ENCODE measurements at regions not wholly inside any gene's neighbourhood (a gene's known extent, or its start where the extent isn't known, plus 50 kb on each side); places are given as distances from the start of the nearest gene placed in this dataset.

DNA sequence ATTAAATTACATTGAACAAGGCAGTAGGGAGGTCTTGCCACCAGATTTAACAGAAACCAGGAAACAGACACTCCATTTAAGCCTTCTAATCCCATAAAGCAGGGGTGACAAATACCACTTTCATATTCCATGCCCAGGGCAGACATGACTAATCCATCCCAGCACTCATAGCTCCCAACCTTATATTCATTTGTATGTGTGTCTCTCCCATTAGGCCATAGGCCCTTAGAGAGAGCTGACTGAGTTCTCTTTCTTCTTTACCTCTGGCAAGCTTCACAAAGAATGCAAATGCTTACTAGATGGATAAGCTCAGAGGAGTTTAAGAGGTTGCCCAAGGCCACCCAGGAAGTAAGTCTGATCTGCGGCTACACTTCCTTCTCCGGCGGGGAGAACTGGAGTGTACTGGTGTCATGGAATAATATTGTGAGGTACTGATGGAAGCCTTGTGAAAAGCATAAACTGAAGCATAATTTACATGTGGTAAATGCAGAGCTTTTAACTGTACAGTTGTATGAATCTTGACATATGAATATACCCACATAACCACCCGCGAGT is 239.7 kb upstream of the HABP2 start:
- no peak for TF ChIP-seq GATA2 (IDR thresholded peaks at IDR 0.05; ENCODE audit: low read depth, low read length)

- no peak for TF ChIP-seq GATA2 (IDR thresholded peaks at IDR 0.05; ENCODE audit: low read depth, low read length)
- no peak for TF ChIP-seq GATA3 (IDR thresholded peaks at IDR 0.05; ENCODE audit: low read depth, low read length)
Measured at GRCh38 chr10:113313722-113314121, 239.1 kb upstream of the HABP2 start.

GRCh38 chr10:113316506-113316905 is 236.3 kb upstream of the HABP2 start:
- TF ChIP-seq GATA2 (IDR thresholded peaks at IDR 0.05; ENCODE audit: low read depth, low read length) (no peak), GATA3 (IDR thresholded peaks at IDR 0.05; ENCODE audit: low read depth, low read length) (no peak)

DNA sequence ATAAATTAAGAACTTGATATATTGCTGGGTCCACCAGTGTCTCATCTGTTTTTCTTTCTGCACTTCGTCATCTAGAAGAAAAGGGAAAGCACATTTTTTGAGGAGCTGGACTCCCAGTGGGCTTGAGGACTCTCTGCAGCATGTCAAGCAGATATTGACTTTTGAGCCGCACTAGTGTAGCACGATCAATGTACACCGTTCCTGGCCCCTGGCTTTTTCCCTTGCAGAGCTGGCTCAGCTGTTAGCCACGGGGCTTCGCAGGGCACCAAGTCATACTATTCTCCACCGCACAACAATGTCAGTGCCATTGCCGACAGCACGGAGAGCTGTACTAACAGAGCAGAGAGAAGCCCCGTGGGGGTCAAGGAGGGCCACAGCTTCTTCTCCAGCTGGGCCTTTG is 235.4 kb upstream of the HABP2 start:
- TF ChIP-seq GATA3 (IDR thresholded peaks at IDR 0.05; ENCODE audit: low read depth, low read length) = no peak
- no peak for TF ChIP-seq GATA2 (IDR thresholded peaks at IDR 0.05; ENCODE audit: low read depth, low read length)

DNA sequence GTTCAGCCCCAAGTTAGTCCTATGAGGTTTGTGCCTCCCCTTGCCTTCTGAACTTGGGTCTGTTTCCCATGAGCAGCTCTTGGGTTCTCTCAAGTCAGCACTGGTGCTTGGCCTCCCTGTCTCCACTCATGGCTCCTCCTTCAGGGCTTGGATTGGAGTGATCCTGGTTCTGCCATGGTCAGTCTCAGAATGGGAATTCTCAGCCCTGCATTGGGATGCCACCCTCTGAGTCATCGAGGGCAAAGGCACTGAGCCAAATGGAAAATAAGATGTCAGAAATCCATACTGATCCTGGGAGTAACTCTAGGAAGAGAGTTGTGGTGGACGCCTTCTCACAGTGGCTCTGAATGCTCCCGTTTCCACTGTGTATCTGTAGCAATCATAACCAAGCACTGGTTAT is 233.4 kb upstream of the HABP2 start:
- TF ChIP-seq GATA2 (IDR thresholded peaks at IDR 0.05; ENCODE audit: low read depth, low read length) = no peak

DNA sequence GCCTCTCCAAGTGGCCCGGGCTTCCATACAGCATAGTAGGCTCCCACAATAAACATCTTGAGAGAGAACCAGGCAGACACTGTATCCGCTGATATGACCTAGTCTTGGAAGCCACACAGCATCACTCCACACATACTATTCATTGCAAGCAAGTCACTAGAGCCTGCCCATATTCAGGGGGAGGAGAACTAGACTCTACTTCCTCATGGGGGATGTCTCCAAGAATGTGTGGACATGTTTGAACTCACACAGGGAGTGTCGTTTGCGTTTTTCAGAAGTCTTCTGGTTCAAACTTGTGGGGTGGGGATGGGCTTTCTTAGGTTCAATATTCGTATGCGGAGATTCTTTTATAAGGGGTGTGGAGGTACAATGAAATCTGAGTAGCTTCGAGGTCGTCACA is 232.6 kb upstream of the HABP2 start:
- TF ChIP-seq GATA2 (IDR thresholded peaks at IDR 0.05; ENCODE audit: low read depth, low read length) (no peak), GATA3 (IDR thresholded peaks at IDR 0.05; ENCODE audit: low read depth, low read length) (no peak)

GRCh38 chr10:113320987-113321386 is 231.9 kb upstream of the HABP2 start:
- TF ChIP-seq GATA2 (IDR thresholded peaks at IDR 0.05; ENCODE audit: low read depth, low read length) = no peak
- TF ChIP-seq GATA3 (IDR thresholded peaks at IDR 0.05; ENCODE audit: low read depth, low read length) = no peak

- no peak for TF ChIP-seq GATA3 (IDR thresholded peaks at IDR 0.05; ENCODE audit: low read depth, low read length)
- TF ChIP-seq GATA2 (IDR thresholded peaks at IDR 0.05; ENCODE audit: low read depth, low read length) = no peak
Measured at GRCh38 chr10:113322843-113323242, 230.0 kb upstream of the HABP2 start.

GRCh38 chr10:113323985-113324384 is 228.9 kb upstream of the HABP2 start:
- no peak for TF ChIP-seq GATA2 (IDR thresholded peaks at IDR 0.05; ENCODE audit: low read depth, low read length)
- TF ChIP-seq GATA3 (IDR thresholded peaks at IDR 0.05; ENCODE audit: low read depth, low read length) = no peak

- TF ChIP-seq GATA2 (IDR thresholded peaks at IDR 0.05; ENCODE audit: low read depth, low read length) (peak; percentile 78), GATA3 (IDR thresholded peaks at IDR 0.05; ENCODE audit: low read depth, low read length) (peak; percentile 58; the same call in 1 of the 2 replicates)
Measured at GRCh38 chr10:113326160-113327111, 226.4 kb upstream of the HABP2 start.

- TF ChIP-seq GATA3 (IDR thresholded peaks at IDR 0.05; ENCODE audit: low read depth, low read length) (no peak), GATA2 (IDR thresholded peaks at IDR 0.05; ENCODE audit: low read depth, low read length) (no peak)
Measured at GRCh38 chr10:113329121-113329596, 223.7 kb upstream of the HABP2 start.

GRCh38 chr10:113331961-113332360 is 220.9 kb upstream of the HABP2 start:
- TF ChIP-seq GATA3 (IDR thresholded peaks at IDR 0.05; ENCODE audit: low read depth, low read length) (no peak), GATA2 (IDR thresholded peaks at IDR 0.05; ENCODE audit: low read depth, low read length) (no peak)

DNA sequence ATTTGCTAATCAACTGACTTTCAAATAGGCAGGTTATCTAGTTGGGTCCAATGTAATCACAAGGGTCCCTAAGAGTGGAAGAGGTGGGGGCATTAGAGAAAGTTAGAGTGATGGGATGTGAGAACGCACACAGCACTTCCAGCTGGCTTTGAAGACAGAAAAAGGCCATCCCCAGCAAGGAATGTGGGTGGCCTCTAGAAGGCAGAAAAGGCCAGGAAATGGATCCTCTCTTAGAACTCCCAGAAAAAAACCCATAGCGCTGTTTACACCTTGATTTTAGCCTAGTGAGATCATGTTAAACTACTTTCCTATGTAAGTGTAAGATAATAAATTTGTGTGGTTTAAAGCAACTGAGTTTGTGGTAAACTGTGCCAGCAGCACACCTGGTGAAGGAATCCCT is 219.5 kb upstream of the HABP2 start:
- TF ChIP-seq GATA3 (IDR thresholded peaks at IDR 0.05; ENCODE audit: low read depth, low read length) (no peak), GATA2 (IDR thresholded peaks at IDR 0.05; ENCODE audit: low read depth, low read length) (no peak)

DNA sequence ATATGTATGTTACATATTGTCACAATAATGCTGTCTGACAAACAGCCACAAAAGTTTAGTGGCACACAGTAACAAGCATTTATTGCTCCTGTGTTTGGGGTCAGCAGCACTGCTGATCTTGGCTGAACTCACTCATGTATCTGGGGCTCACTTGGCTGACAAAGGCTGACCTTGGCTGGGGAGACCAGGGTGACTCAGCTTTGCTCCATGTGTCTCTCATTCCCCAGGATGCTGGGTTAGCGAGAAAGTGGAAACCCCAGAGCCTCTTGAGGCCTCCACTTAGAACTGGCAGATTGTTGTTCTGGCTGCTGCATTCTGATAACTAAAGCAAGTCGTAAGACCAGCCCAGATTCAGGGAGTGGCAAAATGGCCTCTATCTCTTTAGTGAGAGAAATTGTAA is 217.3 kb upstream of the HABP2 start:
- no peak for TF ChIP-seq GATA3 (IDR thresholded peaks at IDR 0.05; ENCODE audit: low read depth, low read length)
- no peak for TF ChIP-seq GATA2 (IDR thresholded peaks at IDR 0.05; ENCODE audit: low read depth, low read length)

DNA sequence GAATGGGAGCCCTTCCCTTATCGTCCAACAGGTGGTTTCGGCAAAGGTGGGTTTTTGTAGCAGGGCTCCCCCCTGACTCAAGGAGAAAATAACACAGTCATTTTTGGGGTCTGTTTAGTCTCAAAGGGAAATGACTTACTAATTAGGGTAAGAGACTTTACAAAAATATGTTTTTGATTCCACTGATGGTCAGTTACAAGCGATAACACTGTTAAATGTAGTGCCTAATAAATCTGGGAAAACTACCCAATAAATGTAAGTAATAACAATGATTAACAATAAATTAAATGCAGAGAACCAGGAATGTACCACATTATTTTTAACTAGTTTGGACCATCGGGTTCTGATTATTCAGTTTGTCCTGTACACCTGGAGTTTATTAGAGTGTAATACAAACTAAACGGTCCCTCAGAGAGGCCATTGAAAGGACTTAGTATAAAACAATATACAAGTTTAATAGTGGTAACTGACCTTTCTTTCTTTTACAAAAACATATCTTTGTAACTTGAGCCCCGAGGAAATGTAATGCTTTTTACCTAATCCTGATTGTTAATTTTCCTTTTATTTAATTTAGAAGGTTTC is 216.2 kb upstream of the HABP2 start:
- no peak for TF ChIP-seq GATA2 (IDR thresholded peaks at IDR 0.05; ENCODE audit: low read depth, low read length)
- TF ChIP-seq GATA3 (IDR thresholded peaks at IDR 0.05; ENCODE audit: low read depth, low read length) = no peak
